ENCODE measurements at regions not wholly inside any gene's neighbourhood (a gene's known extent, or its start where the extent isn't known, plus 50 kb on each side); places are given as distances from the start of the nearest gene placed in this dataset.

DNA sequence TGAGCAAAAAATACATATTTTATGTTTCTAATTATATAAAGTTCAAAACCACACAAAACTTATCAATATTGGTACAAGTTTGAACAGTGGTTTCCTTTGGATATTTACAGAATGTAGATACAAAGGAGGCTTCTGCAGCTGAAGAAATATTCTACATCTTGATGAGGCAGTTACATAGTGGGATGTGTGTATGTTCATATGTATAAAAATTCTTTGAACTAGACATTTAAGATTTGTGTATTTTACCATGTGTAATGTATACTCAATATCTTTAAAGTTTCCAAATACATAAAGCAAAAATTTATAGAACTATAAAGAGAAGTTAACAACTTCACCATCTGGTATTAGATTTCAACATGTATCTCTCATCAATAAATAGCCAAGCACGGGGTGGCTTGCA, 80.7 kb upstream of the TNFSF4 start:
- TF ChIP-seq, protein P1, sequence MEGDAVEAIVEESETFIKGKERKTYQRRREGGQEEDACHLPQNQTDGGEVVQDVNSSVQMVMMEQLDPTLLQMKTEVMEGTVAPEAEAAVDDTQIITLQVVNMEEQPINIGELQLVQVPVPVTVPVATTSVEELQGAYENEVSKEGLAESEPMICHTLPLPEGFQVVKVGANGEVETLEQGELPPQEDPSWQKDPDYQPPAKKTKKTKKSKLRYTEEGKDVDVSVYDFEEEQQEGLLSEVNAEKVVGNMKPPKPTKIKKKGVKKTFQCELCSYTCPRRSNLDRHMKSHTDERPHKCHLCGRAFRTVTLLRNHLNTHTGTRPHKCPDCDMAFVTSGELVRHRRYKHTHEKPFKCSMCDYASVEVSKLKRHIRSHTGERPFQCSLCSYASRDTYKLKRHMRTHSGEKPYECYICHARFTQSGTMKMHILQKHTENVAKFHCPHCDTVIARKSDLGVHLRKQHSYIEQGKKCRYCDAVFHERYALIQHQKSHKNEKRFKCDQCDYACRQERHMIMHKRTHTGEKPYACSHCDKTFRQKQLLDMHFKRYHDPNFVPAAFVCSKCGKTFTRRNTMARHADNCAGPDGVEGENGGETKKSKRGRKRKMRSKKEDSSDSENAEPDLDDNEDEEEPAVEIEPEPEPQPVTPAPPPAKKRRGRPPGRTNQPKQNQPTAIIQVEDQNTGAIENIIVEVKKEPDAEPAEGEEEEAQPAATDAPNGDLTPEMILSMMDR (conservative IDR thresholded peaks at IDR 0.05; ENCODE audit: low read depth, low read length), result no peak
- DNase-seq (ENCODE audit: low read depth), result no peak
- no peak overlapping the region for H3K4me3 ChIP-seq (ENCODE audit: low read depth, low read length)

DNA sequence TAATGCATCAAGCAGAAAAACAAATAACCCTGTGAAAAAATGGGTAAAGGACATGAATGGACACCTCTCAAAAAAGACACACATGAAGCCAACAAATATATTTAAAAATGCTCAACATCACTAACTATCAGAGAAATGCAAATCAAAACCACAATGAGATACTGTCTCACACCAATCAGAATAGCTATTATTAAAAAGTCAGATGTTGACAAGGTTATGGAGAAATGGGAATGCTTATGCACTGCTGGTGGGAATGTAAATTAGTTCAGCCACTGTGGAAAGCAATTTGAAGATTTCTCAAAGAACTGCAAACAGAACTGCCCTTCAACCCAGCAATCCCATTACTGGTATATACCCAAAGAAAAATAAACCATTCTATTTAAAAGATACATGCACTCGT, 86.6 kb upstream of the TNFSF4 start:
- H3K4me3 ChIP-seq (ENCODE audit: low read depth, low read length), result no peak overlapping the region
- TF ChIP-seq, protein P1 (conservative IDR thresholded peaks at IDR 0.05; ENCODE audit: low read depth, low read length), result no peak
- no peak for DNase-seq (ENCODE audit: low read depth)

DNA sequence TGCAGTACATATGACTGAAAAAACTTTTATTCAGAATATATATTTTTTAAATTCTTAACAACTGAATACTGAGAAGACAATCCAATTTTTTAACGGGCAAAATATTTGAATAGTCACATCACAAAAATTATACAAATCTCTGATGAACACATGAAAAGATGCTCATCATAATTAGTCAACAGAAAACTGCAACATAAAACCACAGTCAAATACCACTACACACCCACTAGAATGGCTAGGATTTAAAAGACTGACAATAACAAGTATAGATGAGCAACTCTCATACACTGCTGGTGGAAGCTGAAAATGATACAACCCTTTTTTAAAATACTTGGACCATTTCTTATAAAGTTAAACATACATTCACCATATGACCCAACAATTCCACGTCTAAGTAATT, 87.7 kb upstream of the TNFSF4 start:
- DNase-seq (ENCODE audit: low read depth), result peak; percentile 16
- H3K4me3 ChIP-seq (ENCODE audit: low read depth, low read length), result no peak overlapping the region
- TF ChIP-seq, protein P1 (conservative IDR thresholded peaks at IDR 0.05; ENCODE audit: low read depth, low read length), result no peak

DNA sequence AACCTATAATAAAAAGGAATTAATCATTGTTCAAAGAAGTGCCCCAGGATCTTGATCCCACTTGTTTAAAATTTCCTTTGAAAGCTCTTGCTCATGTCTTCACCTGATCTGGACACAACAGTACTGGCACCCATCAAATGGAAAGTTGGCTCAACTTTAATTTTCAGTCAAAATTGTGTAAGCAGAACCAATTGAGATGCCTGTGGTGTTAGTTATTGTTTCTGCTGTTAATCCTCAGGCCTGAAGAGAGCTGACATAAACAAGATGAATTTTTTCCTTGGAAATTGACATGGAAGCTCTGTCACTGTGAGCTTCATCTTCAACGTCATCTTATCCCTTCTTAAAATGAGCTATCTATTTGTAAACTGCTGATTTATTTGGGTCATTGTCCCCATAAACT, 88.3 kb upstream of the TNFSF4 start:
- peak; percentile 21 for DNase-seq (ENCODE audit: low read depth)
- no peak overlapping the region for H3K4me3 ChIP-seq (ENCODE audit: low read depth, low read length)
- TF ChIP-seq, protein P1 (conservative IDR thresholded peaks at IDR 0.05; ENCODE audit: low read depth, low read length), result no peak

DNA sequence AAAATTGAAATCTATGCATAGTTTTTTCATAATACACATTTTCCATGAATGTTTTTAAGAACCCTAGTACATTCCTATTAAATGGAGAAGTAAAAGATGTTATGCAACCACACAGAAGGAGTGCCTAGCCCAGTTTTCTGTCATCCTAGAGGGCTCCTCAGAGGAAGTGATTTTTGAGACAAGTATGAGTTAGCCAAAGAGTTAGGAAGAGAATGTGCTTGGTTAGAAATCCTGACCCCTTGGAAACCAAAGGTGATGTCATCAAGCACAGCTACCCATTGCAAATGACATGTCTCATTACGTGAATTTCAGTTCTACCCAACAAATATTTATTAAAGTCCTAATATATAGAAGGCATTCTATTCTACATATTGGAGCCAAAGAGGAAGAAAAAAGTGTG, 88.9 kb upstream of the TNFSF4 start:
- no peak overlapping the region for H3K4me3 ChIP-seq (ENCODE audit: low read depth, low read length)
- peak; percentile 27 for DNase-seq (ENCODE audit: low read depth)
- TF ChIP-seq, protein P1 (conservative IDR thresholded peaks at IDR 0.05; ENCODE audit: low read depth, low read length), result no peak

DNA sequence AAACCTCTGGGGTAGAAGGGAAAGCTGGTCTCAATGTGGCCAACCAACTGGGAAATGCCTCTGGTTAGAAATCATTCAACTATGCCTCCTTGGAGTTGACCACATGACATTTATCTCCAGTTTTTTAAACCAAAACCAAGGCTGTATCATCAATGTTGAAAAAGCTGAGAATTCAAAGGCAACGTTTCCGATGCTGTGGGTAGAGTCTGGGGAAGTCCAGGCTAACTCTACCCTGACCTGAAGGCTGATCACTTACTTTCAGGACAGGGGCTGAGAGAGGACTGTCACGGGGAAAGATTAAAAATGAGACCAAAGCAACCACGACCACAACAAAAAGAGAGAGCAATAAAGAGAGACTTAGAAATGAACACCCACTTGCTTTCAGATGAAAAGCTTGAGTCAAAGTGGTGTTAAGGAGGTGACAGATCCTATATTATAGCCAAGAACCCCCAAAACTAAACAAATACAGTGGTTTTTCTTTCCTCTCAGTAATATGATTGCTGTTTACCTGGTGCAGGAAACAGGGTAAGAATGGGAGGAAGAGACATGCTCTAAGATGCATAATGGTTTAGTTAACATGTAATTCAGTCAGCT, 90.8 kb upstream of the TNFSF4 start:
- TF ChIP-seq, protein P1 (conservative IDR thresholded peaks at IDR 0.05; ENCODE audit: low read depth, low read length), result no peak
- no peak for DNase-seq (ENCODE audit: low read depth)
- no peak overlapping the region for H3K4me3 ChIP-seq (ENCODE audit: low read depth, low read length)
